IMR-90 (cell line): ENCODE measurements at regions not wholly inside any gene's neighbourhood (a gene's known extent, or its start where the extent isn't known, plus 50 kb on each side); places are given as distances from the start of the nearest gene placed in this dataset.

Experiments used
- ATAC-seq: fragments of 200-7000 bp; cut with Tn5 transposase; 2 replicates; pipeline ENCODE4 v1.9.1; 2020; ENCODE audit warnings: low read depth, mild to moderate bottlenecking, moderate library complexity
- BruUV-seq: library from RNA; stranded (reverse); fragments of 400-500 nt; replicated peaks from 2 replicates; lab custom pipeline; 2021; lab: Mats Ljungman, UMichigan
- CTCF ChIA-PET: fragments of 300-600 bp; formaldehyde crosslinking; extraction: SDS; loops from one replicate; lab custom pipeline; 2021; ENCODE audit warnings: antibody characterized with exemption; lab: Yijun Ruan, JAX
- POLR2A ChIA-PET: fragments of 300-600 bp; sonication (Branson Sonifier 250); formaldehyde crosslinking; loops from one replicate; lab custom pipeline; 2022; ENCODE audit warnings: antibody characterized with exemption; ENCODE audit not compliant: unreplicated experiment; lab: Charles Lee
- DNase-seq: peaks from one replicate; pipeline ENCODE4 v3.0.0; 2013
- H2AFZ ChIP-seq: replicated peaks from 2 replicates; pipeline ENCODE3; 2013; ENCODE audit warnings: low read length, mild to moderate bottlenecking; ENCODE audit not compliant: poor library complexity
- H2AK5ac ChIP-seq: 2 replicates; pipeline ENCODE4 v1.6.1; 2013; ENCODE audit warnings: low read depth, low read length, inconsistent platforms
- H2AK9ac ChIP-seq: replicated peaks from 2 replicates; pipeline ENCODE3; 2013; ENCODE audit warnings: mild to moderate bottlenecking, low read depth, low read length, moderate library complexity; ENCODE audit not compliant: poor library complexity
- H2BK120ac ChIP-seq: 2 replicates; pipeline ENCODE4 v1.6.1; 2013; ENCODE audit warnings: low read depth, low read length, inconsistent platforms
- H2BK15ac ChIP-seq: 3 replicates; pipeline ENCODE4 v1.6.1; 2013; ENCODE audit warnings: low read depth, low read length, inconsistent platforms
- H2BK20ac ChIP-seq: 2 replicates; pipeline ENCODE4 v1.6.1; 2013; ENCODE audit warnings: low read depth, mild to moderate bottlenecking, inconsistent platforms, low read length, moderate library complexity
- H2BK5ac ChIP-seq: 2 replicates; pipeline ENCODE4 v1.6.1; 2013; ENCODE audit warnings: mild to moderate bottlenecking, low read depth, low read length, inconsistent platforms; ENCODE audit not compliant: poor library complexity, severe bottlenecking
- H3K14ac ChIP-seq: replicated peaks from 2 replicates; pipeline ENCODE4 v1.6.1; 2013; ENCODE audit warnings: low read depth, low read length, inconsistent platforms
- H3K18ac ChIP-seq: 2 replicates; pipeline ENCODE4 v1.6.1; 2013; ENCODE audit warnings: low read depth, low read length, control low read depth
- H3K23ac ChIP-seq: 2 replicates; pipeline ENCODE4 v1.6.1; 2013; ENCODE audit warnings: low read depth, low read length, inconsistent platforms
- H3K27ac ChIP-seq: 2 replicates; pipeline ENCODE4 v1.5.1; 2013; ENCODE audit warnings: mild to moderate bottlenecking, control low read depth, low read length; ENCODE audit not compliant: insufficient read depth
- H3K27me3 ChIP-seq: 2 replicates; pipeline ENCODE4 v1.6.1; 2013; ENCODE audit warnings: low read length; ENCODE audit not compliant: control insufficient read depth, insufficient read depth
- H3K36me3 ChIP-seq: 2 replicates; pipeline ENCODE4 v1.6.1; 2013; ENCODE audit warnings: low read length, mixed read lengths; ENCODE audit not compliant: control insufficient read depth, insufficient read depth
- H3K4ac ChIP-seq: 2 replicates; pipeline ENCODE4 v1.6.1; 2013; ENCODE audit warnings: low read depth, low read length, inconsistent platforms
- H3K4me1 ChIP-seq: 2 replicates; pipeline ENCODE4 v1.6.1; 2013; ENCODE audit warnings: low read length, mixed read lengths; ENCODE audit not compliant: control insufficient read depth, insufficient read depth
- H3K4me2 ChIP-seq: 2 replicates; pipeline ENCODE4 v1.6.1; 2013; ENCODE audit warnings: low read depth, mild to moderate bottlenecking, control low read depth, low read length, moderate library complexity
- H3K4me3 ChIP-seq: 2 replicates; pipeline ENCODE4 v1.5.1; 2013; ENCODE audit warnings: low read depth, mild to moderate bottlenecking, control low read depth, low read length, moderate library complexity; ENCODE audit not compliant: insufficient read depth
- H3K56ac ChIP-seq: 2 replicates; pipeline ENCODE4 v1.6.1; 2013; ENCODE audit warnings: low read length, inconsistent platforms; ENCODE audit not compliant: insufficient read depth; ENCODE audit errors: extremely low read depth
- H3K79me1 ChIP-seq, 2 experiments: 2 replicates each; pipeline ENCODE4 v1.6.1; 2013; ENCODE audit warnings: low read length in 2 of 2, inconsistent platforms in 1 of 2, low read depth in 1 of 2
- H3K9ac ChIP-seq: 2 replicates; pipeline ENCODE4 v1.6.1; 2013; ENCODE audit warnings: low read depth, low read length, control low read depth
- H3K9me1 ChIP-seq: 2 replicates; pipeline ENCODE4 v1.6.1; 2013; ENCODE audit warnings: low read length, inconsistent platforms; ENCODE audit not compliant: insufficient read depth
- H3K9me3 ChIP-seq: 2 replicates; pipeline ENCODE4 v1.6.1; 2013; ENCODE audit warnings: low read length; ENCODE audit not compliant: control insufficient read depth, insufficient read depth
- H4K20me1 ChIP-seq: 2 replicates; pipeline ENCODE4 v1.6.1; 2013; ENCODE audit warnings: low read length, inconsistent platforms; ENCODE audit not compliant: insufficient read depth
- H4K5ac ChIP-seq: 2 replicates; pipeline ENCODE4 v1.6.1; 2013; ENCODE audit warnings: mild to moderate bottlenecking, low read depth, low read length, control low read depth
- H4K8ac ChIP-seq, 2 experiments: 2 replicates each; pipeline ENCODE4 v1.6.1; 2013; ENCODE audit warnings: low read depth in 2 of 2, low read length in 2 of 2, control low read depth in 1 of 2, inconsistent platforms in 1 of 2
- H4K91ac ChIP-seq: 2 replicates; pipeline ENCODE4 v1.6.1; 2013; ENCODE audit warnings: low read depth, low read length, inconsistent platforms; ENCODE audit not compliant: insufficient read depth
- CHD1 ChIP-seq: IDR thresholded peaks from 2 replicates; pipeline ENCODE4 v1.6.1; 2012; ENCODE audit warnings: low read depth, low read length, improper control_type of control experiment
- FOS ChIP-seq: fragments of 150-350 bp; IDR thresholded peaks from 2 replicates; pipeline ENCODE4 v1.6.1; 2016; ENCODE audit warnings: low read depth, low read length
- NFE2L2 ChIP-seq: fragments of 150-350 bp; IDR thresholded peaks from 2 replicates; pipeline ENCODE4 v1.6.1; 2016; ENCODE audit warnings: low read depth, mild to moderate bottlenecking, low read length
- RAD21 ChIP-seq: IDR thresholded peaks from 2 replicates; pipeline ENCODE4 v1.6.1; 2012; ENCODE audit warnings: low read length, improper control_type of control experiment
- SMC3 ChIP-seq: fragments of 150-350 bp; IDR thresholded peaks from 2 replicates; pipeline ENCODE4 v1.6.1; 2016; ENCODE audit warnings: low read depth, mild to moderate bottlenecking, antibody characterized with exemption, low read length, moderate library complexity
- WGBS, 2 experiments: methylation state at CpG; one replicate each; pipeline versions ENCODE4 v1.1.5 to v1.1.7; 2013; ENCODE audit warnings: missing lambda C conversion rate in 2 of 2; ENCODE audit not compliant: insufficient read length in 1 of 2; ENCODE audit errors: extremely low coverage in 2 of 2; 5-methylcytosine and 5-hydroxymethylcytosine counted together
- dilution Hi-C: fragments of 300-500 bp; cut with HindIII; formaldehyde crosslinking; loops from one replicate; pipeline ENCODE4 v1.14.3; 2018; ENCODE audit warnings: low sequenced_read_pairs; ENCODE audit not compliant: unreplicated experiment
- in situ Hi-C: fragments of 300-500 bp; cut with MboI; formaldehyde crosslinking; loops from 3 replicates; pipeline ENCODE4 v1.14.3; 2019; ENCODE audit warnings: low sequenced_read_pairs, inconsistent platforms, mixed read lengths
- intact Hi-C: fragments of 100-400 bp; cut with micrococcal nuclease; formaldehyde crosslinking; loops from 2 replicates; pipeline ENCODE4 v1.10.0; 2022
- TF ChIP-seq, protein P1 (sequence below): conservative IDR thresholded peaks from 2 replicates; pipeline ENCODE4 v1.5.1; 2012; ENCODE audit warnings: mild to moderate bottlenecking, low read depth, low read length, improper control_type of control experiment

DNA sequence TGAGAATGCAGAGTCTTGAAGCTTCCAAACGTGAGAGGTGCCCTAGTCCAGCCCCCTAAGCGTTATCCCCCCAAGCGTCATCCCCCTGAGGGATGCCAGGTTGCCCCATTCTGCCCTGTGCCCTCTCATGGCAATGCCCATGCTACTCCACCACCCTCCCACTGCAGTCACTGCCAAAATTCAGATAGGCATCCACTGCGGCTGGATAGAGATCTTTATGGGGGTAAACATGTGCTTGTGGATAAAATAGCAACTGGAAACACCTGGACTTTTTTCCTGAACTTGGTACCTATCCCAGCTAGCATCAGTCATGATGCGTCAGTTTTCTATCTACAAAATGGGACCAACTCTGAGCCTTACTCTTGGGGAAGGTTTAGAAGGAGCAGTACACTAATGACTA lies 92.7 kb upstream of the HOXC13 start:
- Histone ChIP-seq H3K4me1 (peaks cover 3% of the 10 kb centered on the region; the same call in 1 of the 2 replicates), H2BK15ac (no peak overlapping the region), H3K79me1 (no peaks in the 10 kb centered on the region), H3K36me3 (no peaks in the 10 kb centered on the region), H3K9me1 (0 out of 2 replicates have a peak, but pooled peaks cover 3% of the 10 kb centered on the region), H3K4ac (no peak overlapping the region), H2BK20ac (no peak overlapping the region), H3K4me2 (no peak overlapping the region), H3K9ac (no peak overlapping the region), H2BK5ac (no peak overlapping the region), H4K8ac (no peak overlapping the region), H4K5ac (no peak overlapping the region), H3K18ac (no peak overlapping the region), H3K4me3 (no peak overlapping the region), H2AK9ac (no peak overlapping the region), H3K56ac (no peak overlapping the region), H2BK120ac (no peak overlapping the region), H3K9me3 (no peaks in the 10 kb centered on the region), H4K20me1 (no peaks in the 10 kb centered on the region), H2AFZ (no peak overlapping the region), H3K23ac (no peak overlapping the region), H3K14ac (no peak overlapping the region), H3K27ac (no peak overlapping the region), H4K91ac (no peak overlapping the region), H3K27me3 (peaks cover 40% of the 10 kb centered on the region), H2AK5ac (no peak overlapping the region)
- in situ Hi-C loops (no loop called here), intact Hi-C loops (no loop called here), dilution Hi-C loops (no loop called here)
- POLR2A ChIA-PET = no interaction called here
- no CpG with 5 or more reads among the region's 5 CpGs for WGBS, 2 experiments
- no peak for ATAC-seq
- TF ChIP-seq NFE2L2 (no peak), CHD1 (no peak), SMC3 (no peak), RAD21 (no peak), FOS (no peak)
- TF ChIP-seq, protein P1, sequence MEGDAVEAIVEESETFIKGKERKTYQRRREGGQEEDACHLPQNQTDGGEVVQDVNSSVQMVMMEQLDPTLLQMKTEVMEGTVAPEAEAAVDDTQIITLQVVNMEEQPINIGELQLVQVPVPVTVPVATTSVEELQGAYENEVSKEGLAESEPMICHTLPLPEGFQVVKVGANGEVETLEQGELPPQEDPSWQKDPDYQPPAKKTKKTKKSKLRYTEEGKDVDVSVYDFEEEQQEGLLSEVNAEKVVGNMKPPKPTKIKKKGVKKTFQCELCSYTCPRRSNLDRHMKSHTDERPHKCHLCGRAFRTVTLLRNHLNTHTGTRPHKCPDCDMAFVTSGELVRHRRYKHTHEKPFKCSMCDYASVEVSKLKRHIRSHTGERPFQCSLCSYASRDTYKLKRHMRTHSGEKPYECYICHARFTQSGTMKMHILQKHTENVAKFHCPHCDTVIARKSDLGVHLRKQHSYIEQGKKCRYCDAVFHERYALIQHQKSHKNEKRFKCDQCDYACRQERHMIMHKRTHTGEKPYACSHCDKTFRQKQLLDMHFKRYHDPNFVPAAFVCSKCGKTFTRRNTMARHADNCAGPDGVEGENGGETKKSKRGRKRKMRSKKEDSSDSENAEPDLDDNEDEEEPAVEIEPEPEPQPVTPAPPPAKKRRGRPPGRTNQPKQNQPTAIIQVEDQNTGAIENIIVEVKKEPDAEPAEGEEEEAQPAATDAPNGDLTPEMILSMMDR = no peak
- DNase-seq = no peak
- no TSS peak for BruUV-seq
- CTCF ChIA-PET = no interaction called here
